ENCODE measurements at regions not wholly inside any gene's neighbourhood (a gene's known extent, or its start where the extent isn't known, plus 50 kb on each side); places are given as distances from the start of the nearest gene placed in this dataset.

DNA sequence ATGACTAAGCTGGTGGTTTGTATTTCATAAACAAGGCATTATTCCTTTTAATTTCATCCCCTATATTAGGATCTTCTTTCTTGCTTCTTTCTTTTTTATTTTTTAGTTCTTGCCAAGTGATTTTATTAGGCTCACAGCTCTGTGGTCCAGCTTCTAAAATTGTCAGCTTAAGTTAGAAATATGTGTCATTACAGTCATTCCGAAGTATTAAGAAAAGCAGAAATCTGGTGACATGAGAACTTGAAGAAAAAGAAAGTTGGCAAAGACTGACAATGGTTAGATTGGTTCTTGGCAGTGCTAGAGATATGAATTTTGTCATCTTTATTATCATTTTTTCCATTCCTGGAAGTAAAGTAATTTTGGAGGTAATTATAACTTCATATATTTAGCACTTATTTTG lies 166.5 kb upstream of the PRR16 start:
- H3K36me3 ChIP-seq (replicated peaks in 1 of 2; ENCODE audit: control extremely low read depth in 1 of 2, control insufficient read depth in 1 of 2, extremely low read depth in 1 of 2, insufficient read depth in 2 of 2, low read length in 1 of 2), result no peaks in the 10 kb centered on the region
- no peaks in the 10 kb centered on the region for H3K4me1 ChIP-seq (ENCODE audit: control insufficient read depth in 2 of 2, insufficient read depth in 2 of 2, low read length in 2 of 2)
- WGBS (ENCODE audit: insufficient coverage), result no CpG with 5 or more reads among the region's 1 CpG
- no peak for TF ChIP-seq EZH2 (IDR thresholded peaks at IDR 0.05; ENCODE audit: borderline replicate concordance, insufficient read depth, low read depth, low read length, poor library complexity, severe bottlenecking)
- TF ChIP-seq, protein P1, sequence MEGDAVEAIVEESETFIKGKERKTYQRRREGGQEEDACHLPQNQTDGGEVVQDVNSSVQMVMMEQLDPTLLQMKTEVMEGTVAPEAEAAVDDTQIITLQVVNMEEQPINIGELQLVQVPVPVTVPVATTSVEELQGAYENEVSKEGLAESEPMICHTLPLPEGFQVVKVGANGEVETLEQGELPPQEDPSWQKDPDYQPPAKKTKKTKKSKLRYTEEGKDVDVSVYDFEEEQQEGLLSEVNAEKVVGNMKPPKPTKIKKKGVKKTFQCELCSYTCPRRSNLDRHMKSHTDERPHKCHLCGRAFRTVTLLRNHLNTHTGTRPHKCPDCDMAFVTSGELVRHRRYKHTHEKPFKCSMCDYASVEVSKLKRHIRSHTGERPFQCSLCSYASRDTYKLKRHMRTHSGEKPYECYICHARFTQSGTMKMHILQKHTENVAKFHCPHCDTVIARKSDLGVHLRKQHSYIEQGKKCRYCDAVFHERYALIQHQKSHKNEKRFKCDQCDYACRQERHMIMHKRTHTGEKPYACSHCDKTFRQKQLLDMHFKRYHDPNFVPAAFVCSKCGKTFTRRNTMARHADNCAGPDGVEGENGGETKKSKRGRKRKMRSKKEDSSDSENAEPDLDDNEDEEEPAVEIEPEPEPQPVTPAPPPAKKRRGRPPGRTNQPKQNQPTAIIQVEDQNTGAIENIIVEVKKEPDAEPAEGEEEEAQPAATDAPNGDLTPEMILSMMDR (IDR thresholded peaks at IDR 0.05), result no peak
- ChIA-PET CTCF (no interaction called here), POLR2A (no interaction called here)
- H3K79me2 ChIP-seq (ENCODE audit: control insufficient read depth, insufficient read depth, low read length), result no peaks in the 10 kb centered on the region
- H3K27ac ChIP-seq (ENCODE audit: low read length in 2 of 2), result no peak overlapping the region
- no peaks in the 10 kb centered on the region for H4K20me1 ChIP-seq (ENCODE audit: control insufficient read depth, insufficient read depth, low read length, poor library complexity, severe bottlenecking)
- H3K4me1 Mint-ChIP-seq, result no peaks in the 10 kb centered on the region
- no peak overlapping the region for H3K9ac ChIP-seq (ENCODE audit: low read length)
- intact Hi-C loops (cut with micrococcal nuclease), result no loop called here
- ATAC-seq (ENCODE audit: low read depth) (no peak), DNase-seq (no peak)
- H3K27me3 ChIP-seq (replicated peaks in 1 of 4; ENCODE audit: control extremely low read depth in 1 of 4, control insufficient read depth in 3 of 4, insufficient read depth in 4 of 4, low read length in 3 of 4), result no peaks in the 10 kb centered on the region
- no peak overlapping the region for H3K27ac Mint-ChIP-seq
- H2AFZ ChIP-seq (ENCODE audit: insufficient read depth, low read depth, low read length, poor library complexity, severe bottlenecking), result no peak overlapping the region
- no peak overlapping the region for H3K4me3 Mint-ChIP-seq
- H3K4me2 ChIP-seq (replicated peaks; ENCODE audit: low read depth, low read length, poor library complexity, severe bottlenecking), result no peak overlapping the region
- H3K9me3 ChIP-seq (ENCODE audit: control extremely low read depth in 1 of 3, control insufficient read depth in 2 of 3, insufficient read depth in 1 of 3, low read length in 2 of 3), result no peaks in the 10 kb centered on the region
- H3K4me3 ChIP-seq (ENCODE audit: control extremely low read depth in 1 of 5, extremely low read depth in 1 of 5, insufficient read depth in 1 of 5, low read depth in 2 of 5, low read length in 4 of 5), result no peak overlapping the region
- H3K27me3 Mint-ChIP-seq, result no peaks in the 10 kb centered on the region
- no peaks in the 10 kb centered on the region for H3K9me3 Mint-ChIP-seq (ENCODE audit: insufficient read depth)

DNA sequence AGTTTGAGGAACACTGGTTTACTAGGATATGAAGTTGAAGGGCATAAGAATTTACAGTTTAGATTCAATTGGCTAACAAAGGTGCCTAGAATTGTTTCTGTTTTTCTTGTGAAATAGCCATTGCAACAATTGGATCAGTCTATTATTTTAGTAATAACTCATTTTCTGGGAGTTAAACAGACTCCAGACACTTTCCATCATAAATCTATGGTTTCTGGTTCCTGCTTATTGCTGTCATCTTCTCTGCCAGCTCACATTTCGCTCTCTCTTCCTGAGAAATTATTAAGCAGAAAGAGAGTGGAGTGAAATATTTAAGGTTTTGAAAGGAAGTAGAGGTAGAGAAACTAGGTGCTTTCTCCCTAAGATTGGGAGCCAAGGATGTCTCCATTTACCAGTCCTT lies 165.1 kb upstream of the PRR16 start:
- no peaks in the 10 kb centered on the region for H3K27me3 ChIP-seq (replicated peaks in 1 of 4; ENCODE audit: control extremely low read depth in 1 of 4, control insufficient read depth in 3 of 4, insufficient read depth in 4 of 4, low read length in 3 of 4)
- ChIA-PET CTCF (no interaction called here), POLR2A (no interaction called here)
- intact Hi-C loops (cut with micrococcal nuclease), result no loop called here
- ATAC-seq (ENCODE audit: low read depth) (no peak), DNase-seq (no peak)
- no peaks in the 10 kb centered on the region for H3K4me1 ChIP-seq (ENCODE audit: control insufficient read depth in 2 of 2, insufficient read depth in 2 of 2, low read length in 2 of 2)
- no peaks in the 10 kb centered on the region for H3K36me3 ChIP-seq (replicated peaks in 1 of 2; ENCODE audit: control extremely low read depth in 1 of 2, control insufficient read depth in 1 of 2, extremely low read depth in 1 of 2, insufficient read depth in 2 of 2, low read length in 1 of 2)
- H3K4me3 Mint-ChIP-seq, result no peak overlapping the region
- no CpG with 5 or more reads among the region's 1 CpG for WGBS (ENCODE audit: insufficient coverage)
- no peak for TF ChIP-seq EZH2 (IDR thresholded peaks at IDR 0.05; ENCODE audit: borderline replicate concordance, insufficient read depth, low read depth, low read length, poor library complexity, severe bottlenecking)
- H3K9ac ChIP-seq (ENCODE audit: low read length), result no peak overlapping the region
- no peaks in the 10 kb centered on the region for H4K20me1 ChIP-seq (ENCODE audit: control insufficient read depth, insufficient read depth, low read length, poor library complexity, severe bottlenecking)
- no peak overlapping the region for H3K27ac Mint-ChIP-seq
- H3K4me2 ChIP-seq (replicated peaks; ENCODE audit: low read depth, low read length, poor library complexity, severe bottlenecking), result no peak overlapping the region
- no peaks in the 10 kb centered on the region for H3K27me3 Mint-ChIP-seq
- H3K79me2 ChIP-seq (ENCODE audit: control insufficient read depth, insufficient read depth, low read length), result no peaks in the 10 kb centered on the region
- no peaks in the 10 kb centered on the region for H3K9me3 Mint-ChIP-seq (ENCODE audit: insufficient read depth)
- no peaks in the 10 kb centered on the region for H3K9me3 ChIP-seq (ENCODE audit: control extremely low read depth in 1 of 3, control insufficient read depth in 2 of 3, insufficient read depth in 1 of 3, low read length in 2 of 3)
- no peak overlapping the region for H3K27ac ChIP-seq (ENCODE audit: low read length in 2 of 2)
- H3K4me1 Mint-ChIP-seq, result no peaks in the 10 kb centered on the region
- H2AFZ ChIP-seq (ENCODE audit: insufficient read depth, low read depth, low read length, poor library complexity, severe bottlenecking), result no peak overlapping the region
- H3K4me3 ChIP-seq (ENCODE audit: control extremely low read depth in 1 of 5, extremely low read depth in 1 of 5, insufficient read depth in 1 of 5, low read depth in 2 of 5, low read length in 4 of 5), result no peak overlapping the region

Data from B cell (primary cell).